ENCODE measurements at regions not wholly inside any gene's neighbourhood (a gene's known extent, or its start where the extent isn't known, plus 50 kb on each side); places are given as distances from the start of the nearest gene placed in this dataset.
"Not testable (repeated sequence)": the region's sequence is repeated elsewhere in the genome, so short reads cannot be mapped to it uniquely, and the experiment has no call there.

- no peak for DNase-seq (ENCODE audit: low read depth in 4 of 4, low spot score in 1 of 4)
Observed at GRCh38 chr7:113610572-113610971, 308.2 kb downstream of the PPP1R3A start.

DNA sequence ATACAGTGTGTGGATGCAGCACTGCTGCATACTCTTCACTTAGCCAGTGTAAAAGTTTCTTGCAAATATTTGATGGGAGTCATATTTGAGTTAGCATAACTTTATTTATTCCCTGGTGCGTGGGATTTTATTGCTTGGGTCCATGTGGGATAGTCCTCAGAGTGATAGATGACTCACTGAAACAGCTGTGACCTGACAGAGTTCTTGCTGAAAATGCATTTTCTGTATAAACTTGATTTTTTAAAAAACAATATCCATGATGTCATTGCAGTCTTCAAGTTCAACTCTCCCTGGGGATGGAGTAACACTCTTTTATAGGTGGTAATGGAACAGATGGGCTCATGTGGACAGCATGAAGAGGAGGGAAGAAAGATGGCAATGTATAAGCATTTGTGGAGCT lies 310.0 kb downstream of the PPP1R3A start:
- DNase-seq (ENCODE audit: low read depth in 4 of 4, low spot score in 1 of 4), result no peak

DNA sequence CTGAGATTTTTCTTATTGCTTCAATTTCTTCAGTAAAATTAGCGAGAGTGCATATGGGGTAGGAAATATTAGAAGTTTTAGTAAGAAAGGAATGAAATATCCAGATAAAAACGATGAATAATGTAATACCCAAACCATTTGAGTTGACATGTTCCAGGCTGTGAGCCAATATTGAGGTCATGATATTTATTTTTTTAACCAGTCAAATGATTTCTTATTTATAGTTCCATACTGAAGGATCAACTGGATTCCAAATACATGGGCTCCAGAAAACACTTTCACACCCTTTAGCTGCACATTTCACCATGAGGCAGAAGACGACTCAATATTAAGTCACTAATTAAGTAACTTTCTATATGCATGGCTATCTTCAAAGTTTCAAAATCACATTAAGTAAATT lies 312.5 kb downstream of the PPP1R3A start:
- no peak for DNase-seq (ENCODE audit: low read depth in 4 of 4, low spot score in 1 of 4)

DNA sequence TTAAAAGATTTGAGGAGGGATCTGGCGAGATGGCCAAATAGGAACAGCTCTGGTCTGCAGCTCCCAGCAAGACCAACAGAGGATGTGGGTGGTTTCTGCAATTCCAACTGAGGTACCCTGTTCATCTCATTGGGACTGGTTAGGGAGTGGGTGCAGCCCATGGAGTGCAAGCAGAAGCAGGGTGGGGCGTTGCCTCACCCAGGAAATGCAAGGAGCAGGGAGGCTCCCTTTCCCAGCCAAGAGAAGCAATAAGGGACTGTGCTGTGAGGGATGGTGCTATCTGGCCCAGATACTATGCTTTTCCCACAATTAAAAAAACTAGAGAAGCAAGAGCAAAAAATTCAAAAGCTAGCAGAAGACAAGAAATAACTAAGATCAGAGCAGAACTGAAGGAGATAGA lies 318.4 kb downstream of the PPP1R3A start:
- not testable (repeated sequence) for DNase-seq (ENCODE audit: low read depth in 4 of 4, low spot score in 1 of 4)

DNA sequence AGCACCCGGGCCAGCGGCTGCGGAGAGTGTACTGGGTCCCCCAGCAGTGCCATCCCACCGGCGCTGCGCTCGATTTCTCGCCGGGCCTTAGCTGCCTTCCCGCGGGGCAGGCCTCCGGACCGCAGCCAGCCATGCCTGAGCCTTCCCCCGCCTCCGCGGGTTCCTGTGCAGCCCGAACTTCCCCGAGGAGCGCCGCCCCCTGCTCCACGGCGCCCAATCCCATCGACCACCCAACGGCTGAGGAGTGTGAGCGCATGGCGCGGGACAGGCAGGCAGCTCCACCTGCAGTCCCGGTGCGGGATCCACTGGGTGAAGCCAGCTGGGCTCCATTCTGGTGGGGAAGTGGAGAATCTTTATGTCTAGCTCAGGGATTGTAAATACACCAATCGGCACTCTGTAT lies 325.4 kb downstream of the PPP1R3A start:
- not testable (repeated sequence) for DNase-seq (ENCODE audit: low read depth in 4 of 4, low spot score in 1 of 4)

DNA sequence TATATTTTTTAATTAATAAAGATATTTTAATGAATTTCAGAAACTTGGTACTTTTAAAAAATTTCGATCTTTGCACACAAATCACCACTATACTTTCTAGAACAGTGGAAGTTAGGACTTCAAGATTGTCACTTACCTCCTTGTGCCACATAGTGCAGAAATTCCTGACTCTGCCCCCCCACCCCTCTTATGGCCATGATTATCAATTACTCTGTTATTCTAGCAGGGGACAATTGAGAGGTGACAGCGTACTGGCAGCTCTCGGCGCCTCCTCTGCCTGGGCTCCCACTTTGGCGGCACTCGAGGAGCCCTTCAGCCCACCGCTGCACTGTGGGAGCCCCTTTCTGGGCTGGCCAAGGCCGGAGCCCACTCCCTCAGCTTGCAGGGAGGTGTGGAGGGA lies 325.9 kb downstream of the PPP1R3A start:
- DNase-seq (ENCODE audit: low read depth in 4 of 4, low spot score in 1 of 4), result not testable (repeated sequence)

DNA sequence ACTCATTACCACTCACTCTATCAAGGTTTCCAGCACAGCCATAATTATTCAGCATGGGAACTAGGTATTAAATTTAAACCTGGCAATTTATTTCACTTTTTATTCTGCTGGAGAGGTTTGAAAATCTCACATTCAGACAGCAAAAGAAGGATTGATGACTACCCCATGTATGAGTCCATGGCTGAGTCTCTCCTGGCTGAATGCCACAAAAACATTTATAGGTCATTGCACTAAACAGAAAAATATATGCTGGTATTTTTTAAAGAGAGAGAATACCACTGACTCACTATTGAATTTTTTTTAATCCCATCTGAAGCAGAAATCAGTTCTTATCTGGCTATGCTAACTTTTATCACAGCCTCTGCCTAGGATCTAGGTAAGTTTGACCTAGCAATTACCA lies 336.3 kb downstream of the PPP1R3A start:
- DNase-seq (ENCODE audit: low read depth in 4 of 4, low spot score in 1 of 4), result no peak

- not testable (repeated sequence) for DNase-seq (ENCODE audit: low read depth in 4 of 4, low spot score in 1 of 4)
Observed at GRCh38 chr7:113563257-113563656, 355.6 kb downstream of the PPP1R3A start.

- no peak for DNase-seq (ENCODE audit: low read depth in 4 of 4, low spot score in 1 of 4)
Observed at GRCh38 chr7:113562801-113563200, 356.0 kb downstream of the PPP1R3A start.

GRCh38 chr7:113562242-113562641 lies 356.6 kb downstream of the PPP1R3A start:
- no peak for DNase-seq (ENCODE audit: low read depth in 4 of 4, low spot score in 1 of 4)

GRCh38 chr7:113561446-113561845 lies 357.4 kb downstream of the PPP1R3A start:
- DNase-seq (ENCODE audit: low read depth in 4 of 4, low spot score in 1 of 4), result no peak

GRCh38 chr7:113550966-113551365 lies 367.8 kb downstream of the PPP1R3A start:
- DNase-seq (ENCODE audit: low read depth in 4 of 4, low spot score in 1 of 4), result no peak

DNA sequence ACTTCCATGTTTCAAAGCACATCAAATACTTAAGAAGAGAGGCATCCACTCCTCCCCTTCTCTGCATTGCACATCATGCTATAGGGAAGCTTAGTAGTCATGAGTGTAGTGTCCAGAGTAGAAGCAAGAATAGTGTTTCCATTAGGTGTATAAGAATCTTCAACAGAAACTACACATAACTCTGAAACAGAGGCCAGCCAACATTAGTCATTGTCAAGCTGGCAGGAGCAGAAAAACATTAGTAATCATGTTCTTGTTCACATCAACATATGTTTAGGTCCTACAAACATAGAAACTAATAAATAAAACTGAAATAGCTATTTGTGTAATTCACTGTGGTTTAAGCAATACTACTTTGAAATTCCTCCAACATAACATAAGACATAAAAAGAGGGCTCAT lies 370.2 kb downstream of the PPP1R3A start:
- DNase-seq (ENCODE audit: low read depth in 4 of 4, low spot score in 1 of 4), result no peak

DNA sequence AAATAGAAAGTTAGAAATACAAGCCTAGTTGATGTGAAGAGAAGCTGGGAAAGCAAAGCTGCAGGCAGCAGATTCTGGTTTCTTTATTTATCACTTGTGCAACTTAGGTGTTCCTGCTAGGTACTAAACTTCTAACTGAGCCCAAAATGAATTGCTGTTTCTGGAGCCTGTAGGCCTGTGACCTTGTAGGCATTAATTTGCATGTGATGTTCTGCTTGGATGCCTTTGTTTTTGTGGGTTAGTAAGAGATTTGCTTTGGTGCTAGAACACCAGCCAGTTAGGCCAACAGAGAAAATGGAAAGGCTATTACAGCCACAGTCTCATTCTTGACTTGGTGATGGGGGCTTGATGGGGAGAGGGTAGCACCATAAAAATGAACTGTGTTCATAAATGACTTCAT lies 370.7 kb downstream of the PPP1R3A start:
- DNase-seq (ENCODE audit: low read depth in 4 of 4, low spot score in 1 of 4), result no peak

- DNase-seq (ENCODE audit: low read depth in 4 of 4, low spot score in 1 of 4), result no peak
Observed at GRCh38 chr7:113521468-113521867, 397.3 kb downstream of the PPP1R3A start.

GRCh38 chr7:113519472-113519871 lies 399.3 kb downstream of the PPP1R3A start:
- no peak for DNase-seq (ENCODE audit: low read depth in 4 of 4, low spot score in 1 of 4)

- DNase-seq (ENCODE audit: low read depth in 4 of 4, low spot score in 1 of 4), result no peak
Observed at GRCh38 chr7:113504691-113505090, 386.3 kb upstream of the SMIM30 start.

DNA sequence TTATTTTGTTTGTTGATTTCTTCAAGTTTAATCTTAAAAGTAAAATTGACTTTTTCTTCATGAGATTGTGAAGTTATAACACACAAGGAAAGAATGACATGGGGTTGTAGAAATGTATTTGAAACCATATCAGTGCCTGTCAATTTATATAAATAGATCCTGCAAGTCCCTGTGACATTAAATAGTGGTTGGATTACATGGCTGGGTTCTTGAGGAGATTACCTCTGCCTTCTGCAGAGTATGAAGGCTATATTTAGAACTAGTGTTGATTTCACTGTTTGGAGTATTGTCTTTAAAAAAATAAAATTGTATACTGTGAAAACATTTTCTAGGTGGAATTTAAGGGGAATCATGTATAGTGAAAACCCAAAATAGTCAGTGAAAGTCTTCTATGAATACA lies 385.8 kb upstream of the SMIM30 start:
- DNase-seq (ENCODE audit: low read depth in 4 of 4, low spot score in 1 of 4), result no peak

- DNase-seq (ENCODE audit: low read depth in 4 of 4, low spot score in 1 of 4), result not testable (repeated sequence)
Observed at GRCh38 chr7:113496586-113496985, 378.2 kb upstream of the SMIM30 start.

DNA sequence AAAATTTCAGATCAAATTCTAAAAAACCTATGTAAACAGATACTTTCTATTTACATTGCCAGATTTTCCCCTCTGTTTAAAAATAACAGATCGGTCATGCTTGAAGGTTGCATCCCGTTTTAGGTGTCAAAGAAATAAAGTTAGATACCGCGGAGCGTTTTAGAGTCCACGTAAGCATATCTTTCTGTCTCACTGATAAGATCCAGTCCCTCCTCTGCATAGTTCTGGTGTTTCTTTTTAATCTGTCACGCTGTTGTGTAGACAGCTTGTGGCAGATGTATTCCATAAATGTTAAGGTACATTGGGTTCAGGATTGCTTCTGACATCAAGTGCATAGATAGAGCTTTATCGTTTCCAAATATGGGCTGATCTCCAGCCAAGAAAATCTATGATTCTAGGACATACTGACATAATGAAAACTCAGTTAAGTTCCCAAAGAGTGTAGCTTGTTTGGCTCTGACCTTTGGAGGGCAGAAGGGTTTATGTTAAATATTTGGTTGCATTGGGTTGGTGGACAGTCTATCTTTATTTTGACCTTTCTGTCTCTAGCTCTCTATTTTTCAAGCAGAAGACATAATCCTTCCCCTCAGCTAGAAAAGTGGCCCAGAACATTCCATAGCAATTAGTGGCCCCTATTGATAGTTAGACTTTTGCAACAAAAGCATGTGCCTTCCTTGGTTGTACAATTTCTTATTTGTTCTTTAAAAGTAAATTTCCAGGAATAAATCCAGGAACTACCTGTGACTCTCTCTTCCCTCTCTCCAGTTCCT lies 376.6 kb upstream of the SMIM30 start:
- DNase-seq (ENCODE audit: low read depth in 4 of 4, low spot score in 1 of 4), result not testable (repeated sequence)

DNA sequence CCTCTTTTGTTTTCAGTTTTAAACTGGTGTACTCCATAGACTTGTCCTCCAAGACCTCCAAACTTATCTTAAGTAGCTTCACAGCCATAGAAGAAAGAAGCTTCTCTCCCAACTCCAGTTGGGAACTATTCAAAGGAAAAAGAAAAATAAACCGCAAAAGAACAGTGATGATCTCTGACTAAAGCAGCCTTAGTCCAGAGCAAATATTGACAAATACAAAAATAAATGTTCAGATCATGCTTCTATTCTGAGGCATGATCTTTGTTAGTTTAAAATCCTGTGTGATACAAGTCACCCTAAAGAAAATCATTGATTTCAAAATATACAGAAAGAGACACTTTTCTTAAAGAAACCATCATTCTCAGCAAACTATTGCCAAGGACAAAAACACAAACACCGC lies 373.0 kb upstream of the SMIM30 start:
- no peak for DNase-seq (ENCODE audit: low read depth in 4 of 4, low spot score in 1 of 4)

GRCh38 chr7:113487925-113488731 lies 369.8 kb upstream of the SMIM30 start:
- DNase-seq (ENCODE audit: low read depth in 4 of 4, low spot score in 1 of 4), result no peak
